GM12878 (cell line): ENCODE measurements at regions not wholly inside any gene's neighbourhood (a gene's known extent, or its start where the extent isn't known, plus 50 kb on each side); places are given as distances from the start of the nearest gene placed in this dataset.

ENCODE experiments used
- ATAC-seq: fragments of 200-7000 bp; cut with Tn5 transposase; 3 replicates; pipeline ENCODE4 v1.9.1; 2020; ENCODE audit warnings: mild to moderate bottlenecking, moderate library complexity
- BruUV-seq: library from RNA; stranded (reverse); fragments of 400-500 nt; replicated peaks from 2 replicates; lab custom pipeline; 2021; lab: Mats Ljungman, UMichigan
- CTCF ChIA-PET: fragments of 300-600 bp; sonication (Branson Sonifier 250); formaldehyde crosslinking; extraction: SDS; loops from one replicate; lab custom pipeline; 2021; ENCODE audit warnings: inconsistent platforms; lab: Yijun Ruan, JAX
- POLR2A ChIA-PET: fragments of 350-600 bp; formaldehyde crosslinking; extraction: SDS; loops from one replicate; lab custom pipeline; 2021; ENCODE audit warnings: inconsistent platforms; lab: Charles Lee
- RAD21 ChIA-PET: fragments of 300-600 bp; sonication (Branson Sonifier 250); formaldehyde crosslinking; loops from one replicate; lab custom pipeline; 2023; ENCODE audit warnings: antibody characterized with exemption; ENCODE audit not compliant: unreplicated experiment; lab: Charles Lee
- SMC1A ChIA-PET: fragments of 300-600 bp; sonication (Branson Sonifier 250); formaldehyde crosslinking; loops from one replicate; lab custom pipeline; 2023; ENCODE audit not compliant: unreplicated experiment, uncharacterized antibody; lab: Charles Lee
- DNase-seq: peaks from one replicate; pipeline ENCODE4 v3.0.0-alpha.2; 2011; ENCODE audit warnings: low read depth, low spot score
- FAIRE-seq: peaks from 3 replicates; lab custom pipeline; 2011; peaks lifted over from hg19 to GRCh38; lab: Jason Lieb, UNC
- H2AFZ ChIP-seq: 2 replicates; pipeline ENCODE4 v1.6.0; 2011; ENCODE audit warnings: low read depth, low read length, control low read depth; ENCODE audit not compliant: control insufficient read depth
- H3K27ac ChIP-seq: 2 replicates; pipeline ENCODE4 v1.5.1; 2011; ENCODE audit warnings: control low read depth; ENCODE audit not compliant: control insufficient read depth, insufficient read depth
- H3K27me3 ChIP-seq, 2 experiments: replicated peaks in 1 of 2; 2 replicates each; pipeline versions ENCODE4 v1.6.0 to v1.6.1; 2011; ENCODE audit warnings: low read length in 1 of 2; ENCODE audit not compliant: control insufficient read depth in 2 of 2, insufficient read depth in 2 of 2
- H3K36me3 ChIP-seq, 2 experiments: 2 replicates each; pipeline ENCODE4 v1.5.1; 2011; ENCODE audit warnings: low read length in 1 of 2; ENCODE audit not compliant: control insufficient read depth in 2 of 2, insufficient read depth in 2 of 2
- H3K4me1 ChIP-seq: 2 replicates; pipeline ENCODE4 v1.6.1; 2011; ENCODE audit warnings: mild to moderate bottlenecking, low read length, moderate library complexity, mixed read lengths; ENCODE audit not compliant: control insufficient read depth, insufficient read depth
- H3K4me2 ChIP-seq: 2 replicates; pipeline ENCODE4 v1.6.0; 2011; ENCODE audit warnings: control low read depth; ENCODE audit not compliant: control insufficient read depth, insufficient read depth
- H3K4me3 ChIP-seq: fragments of 200-600 bp; sonication (generic); 2 replicates; pipeline ENCODE4 v1.5.1; 2016
- H3K79me2 ChIP-seq: 2 replicates; pipeline ENCODE4 v1.6.0; 2011; ENCODE audit warnings: low read length; ENCODE audit not compliant: control insufficient read depth, insufficient read depth
- H3K9ac ChIP-seq: 2 replicates; pipeline ENCODE4 v1.8.0; 2011; ENCODE audit warnings: low read length, control low read depth, mixed read lengths; ENCODE audit not compliant: control insufficient read depth, insufficient read depth
- H3K9me3 ChIP-seq: replicated peaks from 3 replicates; pipeline ENCODE4 v1.5.1; 2011; ENCODE audit warnings: mild to moderate bottlenecking, low read length; ENCODE audit not compliant: control insufficient read depth, insufficient read depth
- H4K20me1 ChIP-seq: 2 replicates; pipeline ENCODE4 v1.6.0; 2011; ENCODE audit not compliant: control insufficient read depth, insufficient read depth
- ATF3 ChIP-seq: IDR thresholded peaks from 2 replicates; pipeline ENCODE4 v1.6.1; 2011; ENCODE audit warnings: low read depth, mild to moderate bottlenecking, low read length, moderate library complexity, borderline replicate concordance; ENCODE audit errors: extremely low read depth
- BACH1 ChIP-seq: fragments of 450-650 bp; IDR thresholded peaks from 2 replicates; pipeline ENCODE4 v1.6.1; 2017; ENCODE audit warnings: mild to moderate bottlenecking, borderline replicate concordance
- CTCF ChIP-seq, 3 experiments: IDR thresholded peaks in 2 of 3; conservative IDR thresholded peaks in 1 of 3; 2 replicates each; pipeline ENCODE4 v1.5.1; 2011; ENCODE audit warnings: low read depth in 3 of 3, low read length in 3 of 3, mild to moderate bottlenecking in 3 of 3, control low read depth in 2 of 3, moderate library complexity in 2 of 3, inconsistent platforms in 1 of 3, mixed read lengths in 1 of 3; ENCODE audit not compliant: control insufficient read depth in 2 of 3, insufficient read depth in 1 of 3; ENCODE audit errors: extremely low read depth in 1 of 3
- ELK1 ChIP-seq: IDR thresholded peaks from 2 replicates; pipeline ENCODE4 v1.6.1; 2012; ENCODE audit warnings: low read depth, low read length, improper control_type of control experiment
- FOXK2 ChIP-seq: fragments of 450-650 bp; IDR thresholded peaks from 2 replicates; pipeline ENCODE4 v1.6.1; 2017; ENCODE audit warnings: mild to moderate bottlenecking, moderate library complexity
- GATAD2B ChIP-seq: fragments of 450-650 bp; conservative IDR thresholded peaks from 2 replicates; pipeline ENCODE4 v1.6.1; 2017; ENCODE audit warnings: low read depth, mild to moderate bottlenecking, moderate library complexity
- HDAC6 ChIP-seq: fragments of 200-600 bp; sonication (generic); IDR thresholded peaks from one replicate; pipeline ENCODE4 v1.8.0; 2017; ENCODE audit warnings: antibody characterized with exemption; ENCODE audit not compliant: unreplicated experiment
- IKZF2 ChIP-seq, 2 experiments: fragments of 450-650 bp; IDR thresholded peaks; 2 replicates each; pipeline ENCODE4 v1.6.1; 2017; ENCODE audit warnings: mild to moderate bottlenecking in 2 of 2, moderate library complexity in 2 of 2
- MEF2B ChIP-seq: fragments of 450-650 bp; IDR thresholded peaks from 2 replicates; pipeline ENCODE4 v1.6.1; 2018; ENCODE audit warnings: mild to moderate bottlenecking, moderate library complexity; ENCODE audit not compliant: partially characterized antibody, poor library complexity, severe bottlenecking
- MYB ChIP-seq: fragments of 150-350 bp; IDR thresholded peaks from 2 replicates; pipeline ENCODE4 v1.6.1; 2014; ENCODE audit warnings: mild to moderate bottlenecking, low read depth, low read length, borderline replicate concordance
- NFYA ChIP-seq: IDR thresholded peaks from 2 replicates; pipeline ENCODE4 v1.6.1; 2011; ENCODE audit warnings: low read depth, mild to moderate bottlenecking, low read length, improper control_type of control experiment, borderline replicate concordance
- NFYB ChIP-seq: IDR thresholded peaks from 2 replicates; pipeline ENCODE4 v1.6.1; 2011; ENCODE audit warnings: low read depth, mild to moderate bottlenecking, low read length, improper control_type of control experiment, moderate library complexity; ENCODE audit not compliant: insufficient read depth
- POLR2A ChIP-seq: IDR thresholded peaks from 2 replicates; pipeline ENCODE4 v1.6.1; 2011; ENCODE audit warnings: low read depth, mild to moderate bottlenecking, low read length
- RELA ChIP-seq: fragments of 450-650 bp; IDR thresholded peaks from 2 replicates; pipeline ENCODE4 v1.8.0; 2014; ENCODE audit warnings: borderline replicate concordance; ENCODE audit not compliant: partially characterized antibody
- RUNX3 ChIP-seq: IDR thresholded peaks from 2 replicates; pipeline ENCODE4 v1.6.1; 2012; ENCODE audit warnings: low read length, inconsistent platforms
- SP1 ChIP-seq: IDR thresholded peaks from one replicate; pipeline ENCODE4 v1.6.1; 2011; ENCODE audit warnings: low read depth, low read length
- SREBF1 ChIP-seq: IDR thresholded peaks from 2 replicates; pipeline ENCODE4 v1.6.1; 2012; ENCODE audit warnings: mild to moderate bottlenecking, low read length
- SUPT20H ChIP-seq: IDR thresholded peaks from 2 replicates; pipeline ENCODE4 v1.6.1; 2011; ENCODE audit warnings: low read depth, mild to moderate bottlenecking, low read length, moderate library complexity, borderline replicate concordance; ENCODE audit not compliant: control insufficient read depth
- TCF7 ChIP-seq: IDR thresholded peaks from 2 replicates; pipeline ENCODE4 v1.6.1; 2014; ENCODE audit warnings: antibody characterized with exemption, borderline replicate concordance
- in situ Hi-C: fragments of 300-500 bp; cut with MboI; formaldehyde crosslinking; loops from 9 replicates; pipeline ENCODE4 v1.14.3; 2018; ENCODE audit warnings: mixed read lengths
- intact Hi-C: fragments of 100-400 bp; cut with micrococcal nuclease; formaldehyde crosslinking; loops from one replicate; pipeline ENCODE4 v1.14.2; 2022; ENCODE audit not compliant: unreplicated experiment

- TF ChIP-seq SREBF1 (no peak), CTCF (IDR thresholded peaks at IDR 0.05 in 2 of 3, conservative IDR thresholded peaks at IDR 0.05 in 1 of 3; ENCODE audit: control insufficient read depth in 2 of 3, extremely low read depth in 1 of 3, insufficient read depth in 1 of 3, low read depth in 3 of 3, low read length in 3 of 3) (no peak), NFYA (no peak), FOXK2 (no peak)
Measured at GRCh38 chr4:33025236-33025635, 2305.1 kb downstream of the PCDH7 start (continued).

GRCh38 chr4:33029976-33030375 is 2309.8 kb downstream of the PCDH7 start:
- ATAC-seq (no peak), FAIRE-seq (no peak), DNase-seq (no peak)
- Histone ChIP-seq H3K4me1 (no peaks in the 10 kb centered on the region), H3K4me3 (no peak overlapping the region), H2AFZ (no peak overlapping the region), H3K4me2 (no peak overlapping the region), H3K36me3 (no peaks in the 10 kb centered on the region), H4K20me1 (no peaks in the 10 kb centered on the region), H3K79me2 (no peaks in the 10 kb centered on the region), H3K27me3 (no peaks in the 10 kb centered on the region), H3K9ac (no peak overlapping the region), H3K9me3 (no peaks in the 10 kb centered on the region), H3K27ac (no peak overlapping the region)
- intact Hi-C loops (no loop called here), in situ Hi-C loops (no loop called here)
- TF ChIP-seq ATF3 (no peak), IKZF2 (IDR thresholded peaks at IDR 0.05) (no peak), SP1 (no peak), MEF2B (no peak), RELA (no peak), ELK1 (no peak), MYB (no peak), RUNX3 (no peak), BACH1 (no peak), HDAC6 (no peak), FOXK2 (no peak), GATAD2B (no peak), POLR2A (no peak), NFYB (no peak), TCF7 (no peak), SUPT20H (no peak)
- ChIA-PET POLR2A (no interaction called here), RAD21 (no interaction called here), SMC1A (no interaction called here), CTCF (no interaction called here)
- BruUV-seq, result no TSS peak
